ENCODE measurements at regions not wholly inside any gene's neighbourhood (a gene's known extent, or its start where the extent isn't known, plus 50 kb on each side); places are given as distances from the start of the nearest gene placed in this dataset.

GRCh38 chr20:57934007-57934805, 224.4 kb upstream of the PMEPA1 start:
- Histone ChIP-seq H3K4me1 (peaks cover 0 to 10% of the 10 kb centered on the region in 2 donors), H3K4me3 (no peak overlapping the region), H3K9me3 (peaks cover 0 to 3% of the 10 kb centered on the region in 2 donors), H3K27me3 (no peaks in the 10 kb centered on the region), H3K36me3 (no peaks in the 10 kb centered on the region), H3K27ac (no peak overlapping the region)
- no peak for DNase-seq (ENCODE audit: low spot score)
- TF ChIP-seq CTCF (IDR thresholded peaks at IDR 0.05), result no peak

GRCh38 chr20:57932227-57932864, 222.5 kb upstream of the PMEPA1 start:
- no peak overlapping the region for H3K4me3 ChIP-seq
- H3K27me3 ChIP-seq, result no peaks in the 10 kb centered on the region
- no peaks in the 10 kb centered on the region for H3K4me1 ChIP-seq
- DNase-seq (ENCODE audit: low spot score), result no peak
- H3K36me3 ChIP-seq, result no peaks in the 10 kb centered on the region
- TF ChIP-seq CTCF (IDR thresholded peaks at IDR 0.05), result no peak
- peaks cover 0 to 10% of the 10 kb centered on the region in 2 donors for H3K9me3 ChIP-seq
- H3K27ac ChIP-seq, result no peak overlapping the region

GRCh38 chr20:57930351-57930750, 220.5 kb upstream of the PMEPA1 start:
- no peak overlapping the region for H3K4me3 ChIP-seq
- no peak for TF ChIP-seq CTCF (IDR thresholded peaks at IDR 0.05)
- no peaks in the 10 kb centered on the region for H3K36me3 ChIP-seq
- DNase-seq (ENCODE audit: low spot score), result no peak
- H3K4me1 ChIP-seq, result no peaks in the 10 kb centered on the region
- no peak overlapping the region for H3K27ac ChIP-seq
- peaks cover 0 to 25% of the 10 kb centered on the region in 2 donors for H3K9me3 ChIP-seq
- H3K27me3 ChIP-seq, result no peaks in the 10 kb centered on the region

GRCh38 chr20:57928181-57928967, 218.6 kb upstream of the PMEPA1 start:
- no peak overlapping the region for H3K4me3 ChIP-seq
- H3K27me3 ChIP-seq, result no peaks in the 10 kb centered on the region
- H3K4me1 ChIP-seq, result no peaks in the 10 kb centered on the region
- H3K36me3 ChIP-seq, result no peaks in the 10 kb centered on the region
- no peak overlapping the region for H3K27ac ChIP-seq
- TF ChIP-seq CTCF (IDR thresholded peaks at IDR 0.05), result no peak
- no peak for DNase-seq (ENCODE audit: low spot score)
- peaks cover 0 to 27% of the 10 kb centered on the region in 2 donors for H3K9me3 ChIP-seq

- no peak for DNase-seq (ENCODE audit: low spot score)
- Histone ChIP-seq H3K9me3 (peaks cover 0 to 27% of the 10 kb centered on the region in 2 donors), H3K36me3 (no peaks in the 10 kb centered on the region), H3K27me3 (no peaks in the 10 kb centered on the region), H3K4me3 (no peak overlapping the region), H3K27ac (no peak overlapping the region), H3K4me1 (no peaks in the 10 kb centered on the region)
- TF ChIP-seq CTCF (IDR thresholded peaks at IDR 0.05), result no peak
These were observed 217.6 kb upstream of the PMEPA1 start for GRCh38 chr20:57927376-57927775.
